ENCODE measurements at regions not wholly inside any gene's neighbourhood (a gene's known extent, or its start where the extent isn't known, plus 50 kb on each side); places are given as distances from the start of the nearest gene placed in this dataset.
A peak's percentile ranks its signal among the peaks of the same experiment; 100 is the strongest.

DNA sequence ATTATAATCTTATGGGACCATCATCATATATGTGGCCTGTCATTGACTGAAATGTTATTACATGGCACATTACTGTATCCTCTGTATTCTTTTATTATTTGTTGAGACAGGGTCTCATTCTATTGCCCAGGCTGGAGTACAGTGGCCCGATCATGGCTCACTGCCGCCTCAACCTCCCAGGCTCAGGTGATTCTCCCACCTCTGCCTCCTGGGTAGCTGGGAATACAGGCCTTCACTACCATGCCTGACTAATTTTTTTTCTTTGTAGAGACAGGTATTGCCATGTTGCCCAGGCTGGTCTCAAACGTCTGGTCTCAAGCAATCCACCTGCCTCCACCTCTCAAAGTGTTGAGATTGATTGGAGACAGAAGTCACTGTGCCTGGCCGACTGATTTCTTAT, 153.2 kb downstream of the RASSF9 start:
- no peak for DNase-seq

DNA sequence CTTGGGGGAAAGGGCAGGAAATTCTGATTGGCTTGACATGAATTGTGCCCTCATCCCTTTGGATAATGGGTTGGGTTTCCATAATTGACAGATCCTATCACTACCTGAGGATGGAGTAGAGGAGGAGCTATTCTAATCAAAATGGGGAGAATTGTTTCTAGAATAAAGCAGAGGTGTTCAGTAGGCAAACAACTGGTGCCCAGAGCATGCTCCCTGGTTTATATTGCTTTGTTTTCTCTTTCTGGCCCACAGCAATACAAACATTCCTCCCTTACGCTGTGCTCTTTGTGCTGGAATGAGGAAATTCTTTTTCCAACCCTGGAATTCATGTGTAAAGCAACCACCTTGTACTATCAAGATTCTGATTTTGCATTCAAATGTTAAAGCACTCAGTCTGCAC, 147.4 kb downstream of the RASSF9 start:
- DNase-seq, result no peak

DNA sequence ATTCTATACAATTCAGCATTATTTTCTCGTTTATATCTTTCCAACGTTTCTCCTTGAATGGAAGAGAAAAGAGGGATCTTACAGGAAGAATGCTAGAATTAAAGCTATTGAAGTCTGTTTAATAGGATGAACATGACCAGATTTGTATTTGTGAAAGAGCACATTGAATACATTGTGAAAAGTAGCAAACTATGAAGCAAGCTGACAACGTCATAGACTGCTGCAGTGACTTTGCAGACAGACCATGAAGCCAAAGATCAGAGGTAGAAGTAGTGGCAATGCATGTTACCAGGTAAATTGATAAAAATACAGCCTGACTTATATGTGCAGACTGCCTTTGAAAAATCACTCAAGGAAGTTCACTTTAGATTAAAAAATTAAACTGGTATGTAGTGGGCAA, 146.1 kb downstream of the RASSF9 start:
- no peak for DNase-seq

DNA sequence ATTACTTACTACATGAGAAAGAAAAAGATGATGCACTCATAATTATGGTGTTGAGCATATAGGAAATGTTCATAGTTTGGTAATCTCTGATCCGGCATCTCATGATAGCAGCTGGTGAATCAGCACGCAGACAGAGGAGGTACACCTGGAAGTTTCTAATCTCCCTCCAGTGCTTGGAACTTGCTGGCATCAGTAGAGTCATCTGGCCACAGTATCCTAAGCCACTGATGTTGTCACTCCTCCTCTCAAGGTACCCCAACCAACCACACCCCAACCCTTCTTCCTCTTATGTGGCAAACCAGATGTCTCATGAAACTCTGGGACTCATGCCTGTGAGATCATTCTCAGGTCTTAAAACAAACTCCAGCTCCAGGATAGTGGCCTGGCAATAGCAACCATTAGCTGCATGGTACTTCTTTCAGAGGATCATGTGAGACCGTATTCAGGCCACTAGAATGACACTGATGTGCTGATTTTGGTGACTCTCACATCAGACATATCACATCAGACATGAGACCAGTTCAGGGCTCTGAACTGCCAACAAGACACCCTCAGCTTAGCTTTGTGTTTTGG, 143.0 kb downstream of the RASSF9 start:
- DNase-seq, result no peak

DNA sequence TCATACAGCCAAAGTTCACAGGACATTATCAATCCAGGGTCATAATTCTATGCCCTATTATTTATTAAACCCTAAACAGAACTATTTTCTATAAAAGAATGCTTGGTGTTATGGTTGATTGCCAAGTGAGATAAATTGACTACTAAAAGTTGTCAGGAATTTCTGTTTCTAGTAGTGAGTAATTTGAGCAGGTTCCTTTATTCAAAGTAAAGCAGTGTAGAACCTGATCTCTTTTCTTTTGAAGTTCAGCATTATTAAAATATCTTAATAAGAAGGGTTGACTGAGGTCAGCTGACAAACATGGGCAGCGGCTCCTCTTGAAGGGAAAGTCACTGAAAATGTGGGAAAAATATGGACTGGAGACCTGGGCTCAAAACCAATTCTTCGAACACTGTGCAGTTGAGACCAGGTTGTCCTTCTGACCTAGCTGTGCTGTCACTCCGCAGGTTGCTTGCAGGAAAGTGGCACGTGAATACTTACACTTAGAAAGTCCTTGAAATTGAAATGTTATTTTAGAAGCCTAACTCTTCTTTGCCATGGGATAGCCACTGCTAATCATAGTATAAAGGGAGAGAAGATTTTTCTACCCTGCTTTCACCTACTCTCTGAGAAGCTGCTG, 141.0 kb downstream of the RASSF9 start:
- DNase-seq, result no peak

DNA sequence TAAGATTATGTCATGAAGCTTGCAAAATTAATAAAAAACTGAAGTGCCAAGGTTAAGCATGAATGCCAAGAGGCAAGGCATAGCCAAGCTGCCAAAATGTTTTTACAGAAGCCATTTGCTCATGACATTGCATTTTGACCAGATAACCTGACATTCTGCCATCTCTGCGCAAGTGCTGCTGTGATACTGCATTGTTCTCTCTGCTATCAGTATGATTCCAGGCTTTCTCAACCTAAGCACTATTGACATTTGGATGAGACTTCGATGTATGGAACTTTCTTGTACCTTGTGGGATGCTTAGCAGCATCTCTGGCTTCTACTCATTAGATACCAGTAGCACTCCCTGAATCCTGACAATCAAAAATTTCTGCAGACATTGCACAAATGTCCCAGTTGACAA, 139.2 kb downstream of the RASSF9 start:
- no peak for DNase-seq

DNA sequence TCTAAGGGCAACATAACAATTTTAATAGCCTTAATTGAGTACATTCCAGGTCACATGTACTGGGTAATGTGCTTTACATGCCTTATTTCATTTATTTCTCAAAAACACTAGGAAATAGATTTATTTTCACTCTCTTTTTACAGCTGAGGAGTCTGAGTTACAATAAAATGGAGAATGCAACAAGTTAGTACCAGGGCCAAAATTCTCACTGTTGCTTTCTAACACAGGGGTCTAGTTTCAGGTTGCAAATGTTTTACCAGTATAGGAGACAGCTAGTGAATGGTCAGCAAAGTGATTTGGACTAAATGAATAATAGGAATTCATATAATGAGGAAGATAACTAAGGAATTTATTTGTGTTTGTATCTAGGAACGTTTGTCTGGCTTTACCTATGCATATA, 137.3 kb downstream of the RASSF9 start:
- DNase-seq, result no peak

DNA sequence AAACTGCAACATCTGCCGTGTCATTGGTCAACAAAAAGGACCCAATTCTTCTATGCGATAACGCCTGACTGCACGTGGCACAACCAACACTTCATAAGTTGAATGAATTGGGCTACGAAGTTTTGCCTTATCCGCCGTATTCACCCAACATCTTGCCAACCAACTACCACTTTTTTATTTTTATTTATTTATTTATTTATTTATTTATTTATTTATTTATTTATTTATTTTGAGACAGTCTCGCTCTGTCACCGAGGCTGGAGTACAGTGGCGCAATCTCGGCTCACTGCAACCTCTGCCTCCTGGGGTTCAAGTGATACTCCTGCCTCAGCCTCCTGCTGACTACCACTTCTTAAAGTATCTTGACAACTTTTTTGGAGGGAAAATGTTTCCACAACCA, 127.4 kb downstream of the RASSF9 start:
- DNase-seq, result no peak

DNA sequence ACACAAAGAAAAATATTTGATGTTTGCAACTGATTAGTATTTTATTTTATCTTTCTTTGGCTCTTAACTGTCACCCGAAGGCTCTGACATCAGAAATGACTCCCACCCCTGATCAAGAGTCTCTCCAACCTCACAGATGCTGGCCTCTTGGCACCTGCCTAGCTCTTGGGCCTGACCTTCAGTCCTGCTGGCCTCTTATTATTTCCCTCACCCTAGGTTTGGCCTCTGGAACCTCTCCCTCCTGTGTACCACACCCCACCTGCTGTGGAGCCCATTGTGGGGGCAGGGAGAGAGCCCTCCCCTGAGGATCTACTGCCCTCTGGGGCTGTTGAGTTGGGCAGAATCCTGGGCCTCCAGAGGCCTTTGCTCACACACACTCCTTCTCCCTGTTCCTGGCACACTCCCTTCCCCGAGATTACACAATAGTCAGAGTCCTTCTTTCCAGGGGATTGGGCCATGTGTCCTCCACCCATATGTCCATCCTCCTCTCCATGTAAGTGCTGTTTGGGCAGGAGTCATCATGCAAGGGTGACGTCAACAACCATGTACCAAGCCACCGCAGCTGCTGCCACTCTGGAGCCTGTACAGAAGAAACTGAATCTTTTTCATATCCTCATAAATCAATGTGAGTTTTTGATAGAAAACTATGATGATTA, 124.3 kb downstream of the RASSF9 start:
- DNase-seq, result no peak

DNA sequence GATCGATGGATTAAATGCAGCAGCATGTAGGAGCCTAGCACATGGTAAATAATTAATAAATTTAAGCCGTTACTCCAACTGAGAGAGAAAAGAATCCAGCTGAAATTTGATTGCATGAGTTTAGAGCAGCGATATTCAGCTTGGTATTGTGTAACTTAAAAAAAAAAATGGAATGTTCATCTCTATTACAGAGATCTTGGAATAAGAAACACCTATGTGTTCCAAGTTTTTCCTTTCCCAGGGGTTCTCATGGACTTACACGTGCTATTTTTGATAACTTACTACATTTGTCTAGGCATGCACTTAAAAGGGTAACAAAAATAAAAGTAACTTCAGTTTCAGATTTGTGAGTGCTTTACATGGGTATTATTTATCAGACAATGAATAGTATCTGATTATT, 122.8 kb downstream of the RASSF9 start:
- DNase-seq, result peak; percentile 59

DNA sequence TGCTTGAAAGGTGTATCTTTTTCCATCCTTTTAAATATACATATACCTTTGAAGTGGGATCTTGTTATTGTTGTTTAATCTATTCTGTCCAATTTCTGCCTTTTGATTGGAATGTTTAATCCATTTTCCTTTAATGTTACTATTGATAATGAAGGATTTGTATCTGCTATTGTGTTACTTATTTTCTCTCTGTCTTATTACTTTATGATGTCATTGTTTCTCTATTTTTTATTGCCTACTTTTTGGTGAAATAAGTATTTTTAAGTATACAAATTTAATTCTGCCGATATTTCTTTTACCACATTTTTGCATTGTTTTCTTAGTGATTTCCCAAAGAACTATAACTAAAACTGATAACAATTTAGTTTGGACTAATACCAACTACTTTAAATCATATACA, 121.8 kb downstream of the RASSF9 start:
- no peak for DNase-seq

DNA sequence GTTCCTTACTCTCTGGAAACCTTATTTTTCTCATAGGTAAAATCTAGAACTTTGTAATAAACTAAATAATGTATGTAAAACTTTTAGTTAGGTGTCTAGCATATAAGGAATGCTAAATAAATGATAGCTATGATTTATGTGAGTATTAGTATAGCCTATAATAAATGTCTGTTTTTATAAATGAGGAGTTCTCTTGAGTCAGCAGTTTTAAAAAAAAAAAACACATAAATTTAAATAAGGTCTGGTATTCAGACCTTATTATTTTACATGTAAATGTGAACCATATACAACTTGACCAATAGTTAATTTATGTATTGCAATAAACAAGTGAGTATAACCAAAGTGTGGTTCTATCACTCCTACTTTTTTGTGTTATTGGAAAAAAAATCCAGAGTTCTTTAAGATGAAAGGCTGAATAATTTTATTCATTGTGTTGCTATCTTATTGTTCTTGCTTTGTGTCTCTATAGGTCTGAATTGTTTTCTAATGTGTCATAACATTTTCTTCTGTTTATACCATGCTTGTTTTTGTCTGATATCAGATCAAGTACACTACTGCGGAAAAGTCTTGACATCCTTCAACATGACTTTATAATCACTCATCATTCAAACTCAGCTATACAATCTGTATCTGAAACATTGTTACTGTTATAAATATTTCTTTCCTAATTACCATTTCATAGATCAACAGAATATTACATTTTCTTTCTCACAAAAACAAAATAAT, 115.7 kb downstream of the RASSF9 start:
- no peak for DNase-seq

DNA sequence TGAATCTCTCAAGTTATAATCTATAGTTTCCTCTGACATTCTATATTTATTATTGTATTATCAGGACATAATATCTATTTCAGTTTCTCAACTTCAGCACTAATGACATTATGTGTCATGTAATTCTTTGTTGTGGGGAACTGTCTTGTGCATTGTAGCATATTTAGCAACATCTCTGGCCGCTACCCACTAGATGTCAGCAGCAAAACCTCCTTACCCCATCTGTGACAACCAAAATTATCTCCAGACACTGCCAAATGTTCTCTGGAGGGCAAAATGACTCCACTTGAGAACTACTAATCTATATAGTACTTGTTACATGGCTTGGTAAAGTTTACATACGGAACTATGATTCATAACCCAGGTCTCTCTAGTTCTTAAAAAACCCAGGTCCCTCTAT, 110.2 kb downstream of the RASSF9 start:
- no peak for DNase-seq

DNA sequence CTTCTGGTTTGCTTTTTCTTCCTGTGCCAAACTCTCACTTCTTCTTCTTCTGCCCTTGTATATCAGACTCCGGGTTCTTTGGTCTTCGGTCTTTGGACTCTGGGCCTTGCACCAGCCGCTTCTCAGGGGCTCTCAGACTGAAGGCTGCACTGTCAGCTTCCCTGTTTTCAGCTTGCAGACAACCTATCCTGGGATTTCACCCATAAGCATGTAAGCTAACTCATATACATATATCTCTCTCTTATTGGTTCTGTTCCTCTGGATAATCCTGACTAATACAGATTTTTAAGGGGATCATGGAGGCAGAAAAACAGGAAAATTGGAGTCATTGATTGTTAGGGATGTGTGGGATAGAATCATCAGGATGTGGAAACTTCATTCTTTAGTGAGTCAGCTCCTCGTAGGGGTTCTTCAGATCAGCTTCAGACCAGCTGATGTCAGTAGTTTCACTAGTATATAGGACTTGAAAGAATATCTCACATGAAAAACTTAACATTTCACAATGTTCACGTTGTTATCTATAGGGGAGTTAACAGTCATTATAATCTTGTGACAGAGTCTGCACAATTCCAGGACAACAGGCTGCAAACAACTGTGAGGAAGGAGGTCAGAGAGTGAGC, 102.9 kb downstream of the RASSF9 start:
- no peak for DNase-seq

DNA sequence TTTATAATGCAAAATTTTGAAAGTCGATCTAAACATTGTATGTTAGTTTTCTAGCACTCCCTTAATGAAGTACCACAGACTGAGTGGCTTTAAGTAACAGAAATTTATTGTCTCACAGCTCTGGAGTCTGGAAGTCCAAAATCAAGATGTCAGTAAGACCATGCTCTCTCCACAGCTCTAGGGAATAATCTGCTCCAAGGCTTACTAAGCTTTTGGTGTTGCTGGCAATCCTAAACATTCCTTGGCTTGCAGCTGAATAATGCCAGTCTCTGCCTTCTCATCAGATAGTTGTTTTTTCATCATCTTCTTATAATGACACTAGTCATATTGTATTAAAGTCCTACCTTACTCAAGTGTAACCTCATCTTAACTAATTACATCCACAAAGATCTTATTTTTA, 102.2 kb downstream of the RASSF9 start:
- no peak for DNase-seq

DNA sequence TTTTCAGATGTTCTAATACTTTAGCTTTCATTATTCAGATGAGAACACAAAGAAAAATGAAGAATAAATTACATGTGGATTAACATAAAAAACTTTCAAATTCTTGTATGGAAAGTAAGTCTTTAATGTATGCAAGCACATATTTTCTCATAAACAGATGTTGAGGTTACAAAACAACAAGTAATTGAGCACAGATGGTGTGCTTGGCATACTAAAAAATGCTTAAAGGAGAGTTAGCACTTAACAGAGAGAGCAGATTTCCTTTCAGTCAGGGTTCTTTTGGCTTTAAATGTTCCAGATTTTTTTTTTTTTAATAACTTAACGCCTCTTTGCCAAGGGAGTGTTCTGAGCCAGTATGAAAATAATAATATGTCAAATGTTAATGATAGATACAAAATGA, 96.0 kb downstream of the RASSF9 start:
- peak; percentile 32 for DNase-seq

DNA sequence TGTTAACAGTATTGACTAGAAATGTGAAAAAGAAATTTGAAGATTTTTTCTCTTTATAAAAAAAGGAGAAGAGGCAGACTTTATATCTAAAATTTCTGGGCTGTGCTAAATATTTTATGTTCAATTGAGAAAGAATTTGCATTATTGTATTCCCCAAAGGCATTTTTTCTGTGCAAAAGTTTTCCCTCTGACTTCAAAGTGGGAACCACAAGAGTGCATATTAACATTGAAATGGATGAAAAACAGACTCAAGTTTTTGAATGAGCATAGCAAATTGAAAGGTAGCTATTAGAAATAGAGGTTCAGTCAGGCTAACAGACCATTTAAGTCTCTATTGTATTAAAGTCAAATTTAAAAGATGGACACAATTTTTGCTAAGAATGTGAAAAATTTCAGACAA, 95.2 kb downstream of the RASSF9 start:
- DNase-seq, result no peak

DNA sequence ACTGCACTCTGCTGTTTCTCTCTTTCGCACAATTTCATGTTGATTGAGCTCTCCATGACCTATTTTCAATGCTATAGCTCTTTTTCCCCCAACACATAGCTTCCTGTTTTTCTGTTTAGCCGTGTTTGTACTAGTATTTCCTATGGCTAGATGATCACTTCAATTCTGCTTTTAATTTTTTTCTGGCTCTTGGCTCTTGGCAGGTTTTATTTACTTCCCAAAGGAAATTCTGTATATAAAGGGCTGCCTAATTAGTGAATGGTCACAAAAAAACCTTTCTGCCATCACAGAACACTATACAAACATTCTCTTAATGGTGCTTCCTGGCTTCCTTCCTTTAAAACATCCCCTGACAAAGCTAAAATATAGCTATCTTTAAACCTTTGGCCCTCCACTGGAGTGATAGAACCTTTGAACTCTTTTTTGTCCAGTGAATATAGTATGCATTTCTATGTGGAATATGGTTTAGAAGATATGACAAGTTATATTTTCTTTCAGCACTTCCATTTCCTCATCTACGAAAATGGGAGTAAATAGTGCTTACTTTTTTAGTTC, 88.2 kb downstream of the RASSF9 start:
- DNase-seq, result no peak

Data from hindlimb muscle (tissue), 1 donor.